GM23338 (cell line): ENCODE measurements at regions not wholly inside any gene's neighbourhood (a gene's known extent, or its start where the extent isn't known, plus 50 kb on each side); places are given as distances from the start of the nearest gene placed in this dataset.

Experiments used
- CTCF ChIP-seq, 2 experiments: fragments of 200-600 bp in 1 of 2; sonication (generic) in 1 of 2; conservative IDR thresholded peaks; 2 replicates each; pipeline versions ENCODE4 v1.5.1 to v1.6.1; 2016 to 2017; ENCODE audit warnings: antibody characterized with exemption in 2 of 2, low read depth in 2 of 2, mild to moderate bottlenecking in 2 of 2, moderate library complexity in 1 of 2
- EZH2 ChIP-seq: fragments of 200-600 bp; sonication (generic); IDR thresholded peaks from one replicate; pipeline ENCODE4 v1.8.0; 2017; ENCODE audit warnings: antibody characterized with exemption, mild to moderate bottlenecking, low read depth; ENCODE audit not compliant: unreplicated experiment
- EZH2phosphoT487 ChIP-seq: fragments of 200-600 bp; sonication (generic); IDR thresholded peaks from one replicate; pipeline ENCODE4 v1.8.1; 2018; ENCODE audit warnings: antibody characterized with exemption; ENCODE audit not compliant: unreplicated experiment
- NANOG ChIP-seq: IDR thresholded peaks from 2 replicates; pipeline ENCODE4 v1.6.1; 2016; ENCODE audit warnings: antibody characterized with exemption, borderline replicate concordance
- POLR2AphosphoS5 ChIP-seq: IDR thresholded peaks from 2 replicates; pipeline ENCODE4 v1.6.1; 2016; ENCODE audit warnings: antibody characterized with exemption, low read depth
- REST ChIP-seq: IDR thresholded peaks from one replicate; pipeline ENCODE4 v1.6.1; 2018; ENCODE audit warnings: antibody characterized with exemption; ENCODE audit not compliant: unreplicated experiment
- STAT1 ChIP-seq: IDR thresholded peaks from one replicate; pipeline ENCODE4 v1.6.1; 2016; ENCODE audit warnings: antibody characterized with exemption; ENCODE audit not compliant: unreplicated experiment

- TF ChIP-seq CTCF (conservative IDR thresholded peaks at IDR 0.05; ENCODE audit: low read depth in 2 of 2) (no peak), EZH2 (no peak), POLR2AphosphoS5 (no peak), REST (no peak), NANOG (no peak), EZH2phosphoT487 (no peak), STAT1 (no peak)
These were observed 86.2 kb upstream of the LINC01488 start for GRCh38 chr11:69395287-69395686.
